Posterior cingulate gyrus (tissue), 11 donors: ENCODE measurements at regions not wholly inside any gene's neighbourhood (a gene's known extent, or its start where the extent isn't known, plus 50 kb on each side); places are given as distances from the start of the nearest gene placed in this dataset.
"Not testable (repeated sequence)": the region's sequence is repeated elsewhere in the genome, so short reads cannot be mapped to it uniquely, and the experiment has no call there.

Experiments
- DNase-seq, 10 donors: peaks; one replicate each; pipeline versions ENCODE4 v3.0.0 to v3.0.0-alpha.2; 2020 to 2021; ENCODE audit warnings: mixed read lengths in 3 of 10
- intact Hi-C: fragments of 100-400 bp; cut with DNase I; formaldehyde crosslinking; loops from one replicate; pipeline ENCODE4 v1.15.1; 2023

DNA sequence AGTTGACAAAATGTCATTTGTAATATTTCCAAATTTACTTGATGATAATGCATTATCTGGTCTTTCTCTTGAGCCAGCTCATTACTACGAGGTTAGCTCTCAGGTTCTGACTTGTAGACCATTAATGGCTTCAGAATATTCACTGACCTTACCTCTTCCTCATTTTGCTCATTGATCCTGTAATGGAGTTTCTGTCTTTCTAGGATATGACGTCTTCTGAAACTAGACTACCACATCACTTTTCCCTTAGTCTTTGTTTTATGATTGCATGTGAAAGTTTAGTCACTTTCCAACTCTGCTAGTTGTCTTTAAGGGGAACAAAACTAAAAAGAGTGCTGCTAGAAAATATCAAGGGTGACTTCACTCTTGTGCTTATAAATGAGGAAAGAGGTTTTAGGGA lies 697.6 kb downstream of the JRKL start:
- intact Hi-C loops, result no loop called here
- no peak for DNase-seq

- intact Hi-C loops, result no loop called here
- no peak for DNase-seq
These were observed 703.0 kb downstream of the JRKL start for GRCh38 chr11:97092823-97093222.

DNA sequence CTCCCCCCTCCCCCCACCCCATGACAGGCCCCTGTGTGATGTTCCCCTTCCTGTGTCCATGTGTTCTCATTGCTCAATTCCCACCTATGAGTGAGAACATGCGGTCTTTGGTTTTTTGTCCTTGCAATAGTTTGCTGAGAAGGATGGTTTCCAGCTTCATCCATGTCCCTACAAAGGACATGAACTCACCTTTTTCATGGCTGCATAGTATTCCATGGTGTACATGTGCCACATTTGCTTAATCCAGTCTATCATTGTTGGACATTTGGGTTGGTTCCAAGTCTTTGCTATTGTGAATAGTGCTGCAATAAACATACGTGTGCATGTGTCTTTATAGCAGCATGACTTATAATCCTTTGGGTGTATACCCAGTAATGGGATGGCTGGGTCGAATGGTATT lies 712.4 kb downstream of the JRKL start:
- intact Hi-C loops, DNase-seq: not testable (repeated sequence)

DNA sequence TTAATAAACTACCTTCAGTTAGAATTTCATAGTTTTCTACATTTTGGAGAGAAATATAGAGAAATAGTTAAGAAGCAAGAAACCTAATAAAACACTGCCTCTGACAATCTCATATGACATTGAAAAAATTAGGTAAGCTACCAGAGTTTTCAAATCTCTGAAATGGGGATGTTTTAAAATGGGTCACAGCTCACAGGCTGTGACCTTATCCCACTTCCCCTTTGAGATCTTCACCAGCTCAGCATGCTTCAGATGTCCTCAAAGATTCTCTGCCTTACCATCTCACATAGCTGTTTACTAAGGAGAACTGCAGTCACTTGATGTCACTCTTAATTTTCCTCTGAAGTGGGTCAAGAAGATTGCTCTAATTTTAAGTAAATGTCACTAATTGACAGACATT lies 717.8 kb downstream of the JRKL start:
- no peak for DNase-seq

DNA sequence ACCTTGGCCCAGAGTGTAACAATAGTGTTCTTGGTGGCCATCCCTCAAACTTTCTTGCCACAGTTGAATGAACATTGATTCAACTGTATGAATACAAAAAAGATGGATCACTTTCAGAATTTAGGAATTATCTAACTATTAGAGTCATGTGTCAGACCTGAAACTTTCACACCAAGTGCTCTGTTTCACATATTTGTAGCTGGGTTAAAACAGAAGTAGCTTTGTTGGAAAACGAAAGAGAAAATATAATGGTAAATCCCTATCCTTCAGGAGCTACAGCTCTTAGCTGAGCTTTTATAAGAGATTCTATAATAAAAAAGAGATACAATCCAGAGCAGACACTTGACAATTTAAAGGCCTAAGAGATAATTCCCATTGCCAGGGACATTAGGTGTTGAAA lies 719.3 kb downstream of the JRKL start:
- intact Hi-C loops, result no loop called here
- DNase-seq, result no peak

More for the DNA sequence above, 717.8 kb downstream of the JRKL start:
- intact Hi-C loops, result no loop called here

DNA sequence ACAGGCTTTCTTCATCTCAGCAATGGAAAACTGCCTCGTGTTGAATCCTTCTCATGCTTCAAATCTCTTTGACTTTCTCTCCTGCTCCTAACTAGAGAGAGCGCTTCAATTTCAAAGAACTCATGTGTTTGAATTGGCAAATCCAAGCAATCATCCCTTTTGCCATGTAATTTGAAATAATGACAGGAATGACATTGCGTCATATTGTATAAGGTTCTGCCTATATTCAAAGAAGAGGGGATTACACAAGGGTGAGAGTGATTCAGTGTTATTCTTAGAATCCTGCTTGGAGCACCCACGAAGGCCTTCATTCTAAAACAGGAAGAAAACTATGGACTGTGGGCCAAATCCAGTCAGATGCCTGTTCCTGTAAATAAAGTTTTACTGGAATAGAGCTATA lies 720.6 kb downstream of the JRKL start:
- intact Hi-C loops, result no loop called here
- DNase-seq, result no peak

DNA sequence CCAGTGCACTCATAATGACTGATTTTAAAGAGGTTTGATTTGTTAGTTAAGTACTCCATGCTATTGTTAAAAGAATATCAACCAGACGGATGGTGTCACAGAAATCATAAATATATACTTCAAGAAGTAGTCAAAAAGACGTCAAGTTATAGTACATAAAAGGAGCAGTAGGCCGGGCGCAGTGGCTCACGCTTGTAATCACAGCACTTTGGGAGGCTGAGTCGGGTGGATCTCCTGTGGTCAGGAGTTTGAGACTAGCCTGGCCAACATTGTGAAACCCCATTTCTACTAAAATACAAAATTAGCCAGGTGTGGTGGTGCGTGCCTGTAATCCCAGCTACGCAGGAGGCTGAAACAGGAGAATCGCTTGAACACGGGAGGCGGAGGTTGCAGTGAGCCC lies 721.7 kb downstream of the JRKL start:
- no peak for DNase-seq
- intact Hi-C loops, result no loop called here

DNA sequence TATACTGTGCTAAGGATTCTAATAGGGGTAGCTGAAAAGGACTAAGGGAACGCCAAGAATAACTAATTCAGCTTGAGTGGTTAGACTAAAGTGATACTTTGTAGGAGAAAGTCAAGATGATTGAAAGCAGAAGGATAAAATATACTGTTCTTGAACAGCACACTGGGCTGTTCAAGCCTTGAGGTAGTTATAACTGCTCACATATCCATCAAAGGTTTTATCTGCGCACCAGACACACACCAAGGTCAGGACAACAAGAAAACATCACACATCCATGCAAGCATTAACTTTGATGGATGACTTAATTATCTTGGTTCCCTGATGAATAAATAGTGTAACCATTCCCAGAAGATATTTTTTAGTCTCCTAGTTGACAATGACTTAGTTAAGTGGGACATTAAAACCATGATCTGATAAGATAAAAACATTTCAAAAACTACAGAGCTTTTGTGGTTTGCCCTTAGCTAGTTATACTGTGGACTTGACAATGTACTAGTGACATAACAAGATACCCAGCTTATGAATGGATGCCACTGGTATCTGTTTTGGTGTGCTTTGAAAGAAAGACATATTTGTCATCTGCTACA lies 728.9 kb downstream of the JRKL start:
- DNase-seq, result no peak
- intact Hi-C loops, result no loop called here

DNA sequence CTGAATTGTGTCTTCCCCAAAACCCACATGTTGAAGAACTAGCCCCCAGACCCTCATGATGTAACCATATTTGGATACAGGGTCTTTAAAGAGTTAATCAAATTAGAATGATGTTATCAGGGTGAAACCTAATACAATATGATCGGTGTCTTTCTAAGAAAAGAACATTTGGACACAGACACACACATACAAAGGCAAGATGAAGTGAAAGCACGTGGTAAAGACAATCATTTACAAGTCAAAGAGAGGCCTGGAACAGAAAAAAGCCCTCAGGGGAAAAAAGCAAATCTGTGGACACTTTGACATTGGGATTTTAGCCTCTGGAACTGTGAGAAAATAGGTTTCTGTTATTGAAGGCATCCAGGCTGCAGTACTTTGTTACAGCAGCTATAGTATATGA lies 733.4 kb downstream of the JRKL start:
- DNase-seq, result no peak
- intact Hi-C loops, result no loop called here

DNA sequence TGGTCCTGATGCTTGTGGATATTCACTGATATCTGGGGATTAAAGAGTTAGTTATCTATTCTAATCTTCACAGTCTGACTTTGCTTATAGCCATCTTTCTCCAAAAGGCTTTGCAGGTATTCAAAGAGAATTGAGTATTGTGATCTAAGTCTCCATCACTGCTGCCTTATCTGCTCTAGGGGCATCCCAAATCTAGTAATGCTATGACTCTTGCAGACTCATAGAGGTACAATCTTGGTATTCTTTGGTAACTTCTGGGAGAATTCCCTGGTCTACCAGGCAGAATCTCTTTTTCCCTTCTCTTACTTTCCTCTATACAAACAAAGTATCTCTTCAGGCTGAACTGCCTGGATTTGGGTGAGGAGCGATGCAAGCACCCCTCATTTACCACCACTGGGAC lies 746.3 kb downstream of the JRKL start:
- DNase-seq, result no peak
- intact Hi-C loops, result no loop called here

- no peak for DNase-seq
These were observed 751.2 kb downstream of the JRKL start for GRCh38 chr11:97140885-97141494.

DNA sequence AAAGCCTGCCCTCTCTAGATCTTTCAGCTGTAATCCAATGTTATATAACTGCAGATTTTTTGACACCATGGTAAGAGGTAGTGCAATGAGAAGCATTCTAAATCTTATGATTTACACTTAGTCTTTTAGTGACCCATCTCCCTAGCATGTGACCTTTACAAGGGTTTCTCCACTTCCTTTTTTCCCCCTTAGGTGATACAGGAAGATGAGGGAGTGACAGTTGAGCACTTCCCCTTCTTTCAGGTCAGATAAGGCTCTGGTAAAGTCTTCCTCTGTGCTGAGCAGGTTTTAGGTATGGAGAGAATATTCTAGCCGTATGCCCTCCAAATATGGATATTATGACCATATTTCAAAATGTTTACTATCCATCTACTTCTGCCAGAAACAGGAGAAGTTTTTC lies 753.6 kb downstream of the JRKL start:
- intact Hi-C loops, result no loop called here
- no peak for DNase-seq

More at GRCh38 chr11:97140885-97141494, 751.2 kb downstream of the JRKL start:
- intact Hi-C loops, result no loop called here

DNA sequence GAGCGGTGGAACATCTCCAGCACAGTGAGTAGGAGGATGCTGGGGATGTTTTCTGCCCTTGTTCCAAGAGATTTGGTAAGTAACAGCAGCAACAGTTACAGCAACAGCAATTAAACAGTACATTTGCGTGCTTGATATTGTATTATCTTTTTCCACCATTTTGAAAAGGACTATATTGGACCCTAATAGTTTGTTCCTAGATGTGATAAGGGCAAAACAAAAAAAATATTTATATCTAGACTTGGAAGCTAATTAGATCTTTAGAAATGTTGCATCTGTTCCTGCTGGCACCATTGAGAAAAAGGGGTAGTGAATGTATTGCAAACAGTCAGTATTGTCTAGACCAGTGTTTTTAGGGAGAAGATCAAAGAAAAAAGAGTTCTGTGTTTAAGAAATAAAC lies 759.9 kb downstream of the JRKL start:
- intact Hi-C loops, result no loop called here
- no peak for DNase-seq

DNA sequence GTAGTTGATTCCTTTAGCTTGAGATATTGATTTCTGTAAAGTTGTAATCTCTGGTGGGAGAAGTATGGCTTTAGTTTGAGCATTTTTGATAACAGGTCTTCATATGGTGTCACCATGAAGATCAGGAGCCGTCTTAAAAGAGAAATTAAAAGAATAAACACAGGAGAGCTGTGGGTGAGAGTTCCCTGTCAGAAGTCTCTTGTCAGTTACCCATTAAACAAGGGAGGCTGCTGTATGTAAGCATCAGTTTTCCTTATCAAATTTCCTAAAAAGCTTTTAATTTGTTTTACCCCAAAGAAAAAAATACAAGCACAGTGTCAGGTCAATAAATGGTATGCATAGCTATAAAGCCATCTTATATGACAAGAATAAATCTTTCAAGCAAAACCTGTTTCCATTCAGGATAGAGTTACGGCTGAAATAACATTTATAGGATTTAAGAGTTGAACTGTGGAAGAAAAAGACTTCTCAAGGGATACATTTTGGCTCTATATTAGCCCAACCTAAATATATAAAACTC lies 767.5 kb downstream of the JRKL start:
- intact Hi-C loops, result no loop called here

GRCh38 chr11:97158243-97158642 lies 768.4 kb downstream of the JRKL start:
- intact Hi-C loops, result no loop called here
- DNase-seq, result no peak

More for the DNA sequence above, 767.5 kb downstream of the JRKL start:
- DNase-seq, result no peak

DNA sequence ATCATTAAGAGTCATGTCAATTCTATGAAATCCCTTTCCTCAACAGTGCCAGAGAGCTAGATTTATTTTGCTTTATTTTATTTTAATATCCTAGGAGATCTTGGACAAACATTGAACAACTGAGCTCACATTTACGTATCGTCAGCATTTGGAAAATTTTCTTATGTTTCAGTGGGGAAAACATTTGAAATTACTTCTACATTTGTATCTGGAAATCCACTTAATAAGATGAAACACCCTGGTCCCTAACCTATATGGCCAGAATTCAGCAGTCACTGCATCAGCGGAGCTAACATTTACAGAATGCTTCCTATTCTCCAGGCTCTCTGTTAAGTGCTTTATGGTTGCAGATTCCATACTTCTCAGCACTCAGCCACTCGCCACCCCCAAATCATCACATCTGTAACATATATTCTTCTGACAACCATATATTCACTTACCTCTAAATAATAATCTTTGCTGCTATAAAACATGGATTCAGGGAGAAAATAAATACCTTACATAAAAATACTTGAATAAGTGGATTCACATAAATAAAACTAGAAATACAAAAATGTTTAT lies 773.9 kb downstream of the JRKL start:
- no peak for DNase-seq

GRCh38 chr11:97201743-97202612 lies 812.2 kb downstream of the JRKL start:
- DNase-seq, result no peak
- intact Hi-C loops, result no loop called here

More for the DNA sequence above, 773.9 kb downstream of the JRKL start:
- intact Hi-C loops, result no loop called here

GRCh38 chr11:97202613-97203292 lies 812.9 kb downstream of the JRKL start:
- intact Hi-C loops, result no loop called here
- DNase-seq, result no peak

DNA sequence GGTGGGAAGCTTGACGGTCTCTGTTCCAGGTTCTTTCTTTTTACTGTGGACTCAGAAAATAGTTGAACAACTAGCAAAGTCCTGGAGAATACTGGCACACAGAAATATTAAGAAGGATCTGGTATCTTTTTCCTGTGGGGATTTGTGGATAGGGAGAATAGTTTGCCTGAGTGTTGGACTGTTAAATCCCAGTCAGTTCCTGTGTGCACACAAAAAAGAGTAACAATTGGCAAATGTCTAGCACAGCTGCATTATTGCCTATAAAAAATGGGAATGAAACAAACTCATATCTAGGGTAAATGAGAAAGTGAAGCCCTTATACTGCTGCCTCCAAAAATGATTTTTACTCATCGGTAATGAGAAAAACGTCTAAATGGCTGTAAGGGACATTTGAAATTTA lies 828.2 kb downstream of the JRKL start:
- no peak for DNase-seq

GRCh38 chr11:97223647-97224046 lies 833.8 kb downstream of the JRKL start:
- no peak for DNase-seq
- intact Hi-C loops, result no loop called here

More for the DNA sequence above, 828.2 kb downstream of the JRKL start:
- intact Hi-C loops, result no loop called here

GRCh38 chr11:97224396-97224795 lies 834.6 kb downstream of the JRKL start:
- intact Hi-C loops, result no loop called here

More at GRCh38 chr11:97224396-97224795, 834.6 kb downstream of the JRKL start:
- DNase-seq, result no peak
